ENCODE measurements at regions not wholly inside any gene's neighbourhood (a gene's known extent, or its start where the extent isn't known, plus 50 kb on each side); places are given as distances from the start of the nearest gene placed in this dataset.

- H3K9me3 ChIP-seq (ENCODE audit: insufficient read depth, low read length, severe bottlenecking): no peaks in the 10 kb centered on the region
- TF ChIP-seq CTCF (IDR thresholded peaks at IDR 0.05; ENCODE audit: borderline replicate concordance, extremely low read depth, low read length, poor library complexity, severe bottlenecking): no peak
- no peaks in the 10 kb centered on the region for H3K27me3 ChIP-seq (ENCODE audit: insufficient read depth, low read length, poor library complexity)
- H3K4me2 ChIP-seq (ENCODE audit: insufficient read depth, low read length): no peak overlapping the region
- H3K4me1 ChIP-seq (ENCODE audit: insufficient read depth, low read length): no peaks in the 10 kb centered on the region
- H3K36me3 ChIP-seq (ENCODE audit: insufficient read depth, low read length): peaks cover 18% of the 10 kb centered on the region; the same call in 1 of the 2 replicates
- no peak overlapping the region for H2AFZ ChIP-seq (ENCODE audit: low read depth, low read length)
- ATAC-seq (ENCODE audit: insufficient read depth, low read depth) (no peak), DNase-seq (no peak)
- H3K9ac ChIP-seq (ENCODE audit: low read depth, low read length): no peak overlapping the region
- H4K20me1 ChIP-seq (ENCODE audit: insufficient read depth, low read length): no peaks in the 10 kb centered on the region
- no peaks in the 10 kb centered on the region for H3K79me2 ChIP-seq (ENCODE audit: insufficient read depth, low read length)
- H3K27ac ChIP-seq (ENCODE audit: low read length): no peak overlapping the region
- no peak overlapping the region for H3K4me3 ChIP-seq (ENCODE audit: low read depth in 1 of 2, low read length in 2 of 2)
These were observed 75.1 kb downstream of the BLTP1 start for GRCh38 chr4:122227202-122227601.

GRCh38 chr4:122229857-122230256 lies 77.7 kb downstream of the BLTP1 start:
- H3K4me3 ChIP-seq (ENCODE audit: low read depth in 1 of 2, low read length in 2 of 2): no peak overlapping the region
- H3K4me2 ChIP-seq (ENCODE audit: insufficient read depth, low read length): no peak overlapping the region
- TF ChIP-seq CTCF (IDR thresholded peaks at IDR 0.05; ENCODE audit: borderline replicate concordance, extremely low read depth, low read length, poor library complexity, severe bottlenecking): no peak
- no peak for TF ChIP-seq EZH2 (IDR thresholded peaks at IDR 0.05; ENCODE audit: borderline replicate concordance, low read depth, low read length, severe bottlenecking)
- no peak overlapping the region for H3K9ac ChIP-seq (ENCODE audit: low read depth, low read length)
- no peak for ATAC-seq (ENCODE audit: insufficient read depth, low read depth)
- no peaks in the 10 kb centered on the region for H3K4me1 ChIP-seq (ENCODE audit: insufficient read depth, low read length)
- H3K9me3 ChIP-seq (ENCODE audit: insufficient read depth, low read length, severe bottlenecking): no peaks in the 10 kb centered on the region
- H3K27ac ChIP-seq (ENCODE audit: low read length): no peak overlapping the region
- no peak overlapping the region for H2AFZ ChIP-seq (ENCODE audit: low read depth, low read length)
- H3K79me2 ChIP-seq (ENCODE audit: insufficient read depth, low read length): no peaks in the 10 kb centered on the region
- DNase-seq: no peak
- peaks cover 10% of the 10 kb centered on the region; the same call in 1 of the 2 replicates for H3K36me3 ChIP-seq (ENCODE audit: insufficient read depth, low read length)
- H3K27me3 ChIP-seq (ENCODE audit: insufficient read depth, low read length, poor library complexity): no peaks in the 10 kb centered on the region
- no peaks in the 10 kb centered on the region for H4K20me1 ChIP-seq (ENCODE audit: insufficient read depth, low read length)

- ATAC-seq (ENCODE audit: insufficient read depth, low read depth): no peak
These were observed 80.5 kb downstream of the BLTP1 start for GRCh38 chr4:122232633-122233032.

More at GRCh38 chr4:122232633-122233032, 80.5 kb downstream of the BLTP1 start:
- no peaks in the 10 kb centered on the region for H3K27me3 ChIP-seq (ENCODE audit: insufficient read depth, low read length, poor library complexity)
- H3K9ac ChIP-seq (ENCODE audit: low read depth, low read length): no peak overlapping the region
- peaks cover 8% of the 10 kb centered on the region; the same call in 1 of the 2 replicates for H3K36me3 ChIP-seq (ENCODE audit: insufficient read depth, low read length)
- no peaks in the 10 kb centered on the region for H3K9me3 ChIP-seq (ENCODE audit: insufficient read depth, low read length, severe bottlenecking)
- H2AFZ ChIP-seq (ENCODE audit: low read depth, low read length): no peak overlapping the region
- H3K79me2 ChIP-seq (ENCODE audit: insufficient read depth, low read length): no peaks in the 10 kb centered on the region
- no peak for DNase-seq
- H4K20me1 ChIP-seq (ENCODE audit: insufficient read depth, low read length): no peaks in the 10 kb centered on the region
- H3K4me2 ChIP-seq (ENCODE audit: insufficient read depth, low read length): no peak overlapping the region
- H3K27ac ChIP-seq (ENCODE audit: low read length): no peak overlapping the region
- no peaks in the 10 kb centered on the region for H3K4me1 ChIP-seq (ENCODE audit: insufficient read depth, low read length)
- H3K4me3 ChIP-seq (ENCODE audit: low read depth in 1 of 2, low read length in 2 of 2): no peak overlapping the region
- TF ChIP-seq EZH2 (IDR thresholded peaks at IDR 0.05; ENCODE audit: borderline replicate concordance, low read depth, low read length, severe bottlenecking) (no peak), CTCF (IDR thresholded peaks at IDR 0.05; ENCODE audit: borderline replicate concordance, extremely low read depth, low read length, poor library complexity, severe bottlenecking) (no peak)

Data from DND-41 (cell line).